Activated CD8-positive, alpha-beta memory T cell treated with anti-CD3 and anti-CD28 coated beads for 36 hours (primary cell): ENCODE measurements at regions not wholly inside any gene's neighbourhood (a gene's known extent, or its start where the extent isn't known, plus 50 kb on each side); places are given as distances from the start of the nearest gene placed in this dataset.

Experiments used
- CTCF ChIA-PET: fragments of 350-600 bp; sonication (Branson Sonifier 250); formaldehyde crosslinking; loops from one replicate; lab custom pipeline; 2021; ENCODE audit warnings: antibody characterized with exemption; lab: Charles Lee
- POLR2A ChIA-PET: fragments of 350-600 bp; sonication (Branson Sonifier 250); formaldehyde crosslinking; loops from one replicate; lab custom pipeline; 2021; ENCODE audit warnings: antibody characterized with exemption; lab: Charles Lee

GRCh38 chr6:105993341-105994117, 92.6 kb upstream of the PRDM1 start:
- CTCF ChIA-PET = interaction anchor here (1.0 to 3.8 kb wide), 4 partner anchors 11 to 91 kb away, joined by 3 to 29 read pairs (median 6); no protein-coding TSS in a partner anchor
- POLR2A ChIA-PET = interaction anchor here (0.9 to 3.2 kb wide), 7 partner anchors 10 to 535 kb away, joined by 3 to 16 read pairs (median 6); partner anchors contain the start of gene PRDM1

DNA sequence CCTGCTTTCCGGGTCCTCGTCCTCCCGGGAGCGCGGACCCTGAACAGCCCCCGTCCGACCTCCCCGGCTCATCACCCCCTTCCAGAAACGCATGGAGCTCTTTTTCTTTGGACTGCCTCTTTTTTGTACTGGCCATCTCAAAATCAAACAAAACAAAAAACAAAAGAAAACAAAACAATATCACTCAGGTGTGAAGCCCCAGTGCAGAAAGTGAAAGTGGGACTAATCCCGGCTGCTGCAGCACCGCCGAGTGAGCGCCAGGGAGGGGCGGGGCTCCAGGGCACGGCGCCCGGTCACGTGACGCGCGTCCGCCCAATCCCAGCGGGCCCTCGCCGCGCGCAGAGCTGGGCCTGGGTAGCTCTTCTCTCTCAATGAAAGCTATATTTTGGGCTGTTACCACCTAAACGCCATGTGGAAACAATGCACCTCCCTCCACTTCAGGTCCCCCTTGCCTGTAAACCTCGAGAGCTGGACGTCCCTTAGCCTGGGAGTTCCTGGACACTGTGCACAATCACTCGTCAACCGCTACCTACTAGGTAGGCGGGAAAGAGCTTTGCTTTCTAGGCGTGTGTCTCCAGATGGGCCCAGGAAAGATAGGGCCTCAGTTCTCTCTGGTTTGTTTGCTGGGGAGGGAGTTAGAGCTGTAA, 93.7 kb upstream of the PRDM1 start:
- POLR2A ChIA-PET = interaction anchor here (0.5 to 3.2 kb wide), 7 partner anchors 9 to 534 kb away, joined by 3 to 16 read pairs (median 6); no protein-coding TSS in a partner anchor
- CTCF ChIA-PET = interaction anchor here (0.9 to 3.8 kb wide), 5 partner anchors 10 to 119 kb away, joined by 3 to 29 read pairs (median 6); partner anchors contain the start of gene PRDM1

DNA sequence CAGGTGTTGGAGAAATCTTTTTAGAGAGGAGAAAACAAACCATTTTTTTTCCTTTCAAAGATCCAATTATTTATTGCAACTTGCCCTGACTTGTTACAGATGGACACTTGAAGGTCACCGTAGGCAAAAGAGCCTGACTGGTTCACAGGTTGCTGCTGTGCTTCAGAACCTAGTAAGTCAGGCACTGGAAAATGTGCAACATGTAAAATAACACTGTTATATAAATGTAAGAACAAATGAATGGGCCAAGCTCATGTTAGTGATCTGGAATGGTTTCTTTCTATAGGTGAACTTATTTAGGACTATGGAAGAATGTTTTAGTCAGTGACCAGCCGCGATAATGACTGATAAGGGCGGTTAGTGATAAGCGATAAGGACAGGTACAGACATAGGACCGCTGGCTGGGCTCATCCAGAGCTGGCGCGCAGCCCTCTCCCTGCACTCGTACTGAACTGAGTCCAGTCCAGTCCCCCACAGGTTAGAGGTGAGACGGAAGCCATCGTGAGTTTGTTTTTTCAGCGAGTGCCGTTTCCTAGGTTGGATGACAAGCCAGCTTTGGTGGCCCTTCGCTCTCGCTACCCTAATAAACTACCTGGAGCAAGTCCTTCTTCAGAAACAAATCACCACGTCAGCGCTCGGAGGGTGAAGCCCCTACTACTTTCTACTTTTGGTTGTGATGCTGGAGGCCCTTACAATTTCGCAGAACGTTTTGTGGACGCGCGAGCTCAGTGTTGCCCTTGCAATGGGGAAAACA, 94.4 kb upstream of the PRDM1 start:
- POLR2A ChIA-PET = interaction anchor here (1.0 to 2.6 kb wide), 5 partner anchors 8 to 499 kb away, joined by 3 to 10 read pairs (median 6); no protein-coding TSS in a partner anchor
- CTCF ChIA-PET = interaction anchor here (0.9 to 3.8 kb wide), 4 partner anchors 9 to 118 kb away, joined by 3 to 29 read pairs (median 8); partner anchors contain the start of gene PRDM1

DNA sequence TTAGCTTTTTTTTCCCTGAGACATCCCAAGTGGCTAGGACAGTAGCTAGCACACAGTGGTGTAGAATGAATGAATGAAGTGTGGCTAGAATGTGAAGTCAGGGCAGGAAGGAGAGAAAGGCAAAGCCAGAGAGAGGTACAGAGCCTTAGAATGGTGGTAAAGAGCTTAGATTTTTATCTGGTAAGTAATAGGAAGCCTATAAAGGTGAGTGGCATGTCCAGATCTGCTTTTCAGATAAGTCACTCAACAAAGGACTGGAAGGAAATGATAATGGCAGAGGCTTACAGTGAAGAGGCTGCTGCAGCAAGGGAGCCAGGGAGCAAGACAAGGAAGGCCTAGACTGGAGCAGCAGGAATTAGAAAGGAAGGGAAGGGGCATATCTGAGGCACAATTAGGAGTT, 96.0 kb upstream of the PRDM1 start:
- ChIA-PET CTCF (no interaction called here), POLR2A (no interaction called here)

GRCh38 chr6:105988812-105989577, 97.1 kb upstream of the PRDM1 start:
- ChIA-PET POLR2A (no interaction called here), CTCF (no interaction called here)

DNA sequence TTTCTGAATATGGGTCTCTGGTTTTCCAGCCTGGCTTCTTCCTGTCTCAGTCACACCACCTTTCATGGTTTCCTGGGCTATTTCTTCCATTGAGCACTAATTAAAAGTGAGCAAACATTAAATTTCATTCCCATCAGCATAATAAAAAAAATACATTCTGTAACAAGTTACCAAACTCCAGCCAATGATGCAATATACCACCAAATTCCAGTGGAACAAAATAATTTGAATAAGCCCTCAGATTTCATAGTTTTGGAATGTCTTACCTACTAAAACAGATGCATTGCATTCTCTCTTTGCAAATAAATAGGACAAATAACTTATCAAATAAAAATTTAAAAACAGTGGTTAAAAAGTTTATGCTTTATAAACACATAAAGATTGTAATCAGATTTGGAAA, 97.8 kb upstream of the PRDM1 start:
- ChIA-PET POLR2A (no interaction called here), CTCF (no interaction called here)

GRCh38 chr6:105987516-105987915, 98.6 kb upstream of the PRDM1 start:
- CTCF ChIA-PET = no interaction called here

DNA sequence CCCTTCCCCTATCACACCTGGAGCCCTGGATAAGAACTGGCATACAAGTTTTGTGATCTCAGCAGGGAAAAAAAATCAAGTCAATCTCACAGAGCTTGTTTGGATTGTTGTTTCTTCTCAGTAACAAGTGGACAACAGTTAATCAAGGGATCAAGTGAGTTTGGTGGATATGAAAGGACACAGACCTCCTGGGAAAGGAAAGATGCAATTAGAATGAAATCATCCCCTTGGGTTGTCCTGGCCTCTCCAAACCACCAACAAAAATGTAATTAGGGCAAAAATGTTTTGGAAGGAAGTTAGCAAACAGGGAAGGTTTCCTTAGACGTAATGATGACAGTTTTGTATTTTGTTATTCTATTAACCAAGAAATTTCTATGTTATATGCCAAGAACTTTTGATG, 99.1 kb upstream of the PRDM1 start:
- POLR2A ChIA-PET = interaction anchor here (0.6 kb wide), 1 partner anchor 99 kb away, joined by 3 read pairs; the partner anchor contains the start of gene PRDM1
- CTCF ChIA-PET = no interaction called here

More at GRCh38 chr6:105987516-105987915, 98.6 kb upstream of the PRDM1 start:
- POLR2A ChIA-PET = interaction anchor here (0.6 kb wide), 1 partner anchor 99 kb away, joined by 3 read pairs; the partner anchor contains the start of gene PRDM1

DNA sequence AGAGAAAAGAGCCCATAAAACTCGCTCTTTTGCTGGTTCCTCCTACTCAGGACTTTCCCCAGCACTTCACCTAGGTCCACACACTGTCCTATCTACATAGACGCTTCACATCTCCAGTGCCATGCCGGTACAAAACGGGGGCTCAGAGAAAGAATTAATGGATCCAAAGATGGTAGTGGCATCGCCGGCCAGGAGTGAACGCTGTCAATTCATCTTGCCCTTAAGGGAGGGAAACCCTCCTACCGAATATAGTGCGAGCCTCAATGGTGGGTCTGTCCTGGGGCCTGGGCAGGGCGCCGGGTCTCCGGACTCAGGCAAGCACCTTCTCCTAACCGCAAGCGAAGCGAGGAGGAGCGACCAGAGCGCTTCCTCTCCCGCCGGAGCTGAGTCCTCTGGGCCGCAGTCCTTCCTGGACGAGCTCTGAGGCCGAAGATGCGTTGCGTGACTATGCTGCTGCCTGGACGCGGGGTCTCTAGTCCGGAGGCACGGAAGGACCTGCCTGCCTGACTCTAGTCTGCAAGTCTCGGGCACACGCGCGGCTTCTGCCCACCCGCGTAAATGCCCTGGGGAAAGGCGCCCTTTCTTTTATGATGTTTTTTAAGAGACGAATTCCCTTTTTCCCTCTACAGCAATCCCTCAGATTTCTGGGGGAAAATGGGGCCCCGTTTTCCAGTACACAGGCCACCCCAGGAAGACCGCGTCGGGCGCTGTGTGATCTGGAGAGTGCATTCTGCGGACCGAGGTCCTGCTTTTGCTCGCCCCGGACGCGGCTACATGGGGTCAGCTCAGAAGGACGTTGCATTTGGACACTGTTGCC, 100.1 kb upstream of the PRDM1 start:
- POLR2A ChIA-PET = no interaction called here

DNA sequence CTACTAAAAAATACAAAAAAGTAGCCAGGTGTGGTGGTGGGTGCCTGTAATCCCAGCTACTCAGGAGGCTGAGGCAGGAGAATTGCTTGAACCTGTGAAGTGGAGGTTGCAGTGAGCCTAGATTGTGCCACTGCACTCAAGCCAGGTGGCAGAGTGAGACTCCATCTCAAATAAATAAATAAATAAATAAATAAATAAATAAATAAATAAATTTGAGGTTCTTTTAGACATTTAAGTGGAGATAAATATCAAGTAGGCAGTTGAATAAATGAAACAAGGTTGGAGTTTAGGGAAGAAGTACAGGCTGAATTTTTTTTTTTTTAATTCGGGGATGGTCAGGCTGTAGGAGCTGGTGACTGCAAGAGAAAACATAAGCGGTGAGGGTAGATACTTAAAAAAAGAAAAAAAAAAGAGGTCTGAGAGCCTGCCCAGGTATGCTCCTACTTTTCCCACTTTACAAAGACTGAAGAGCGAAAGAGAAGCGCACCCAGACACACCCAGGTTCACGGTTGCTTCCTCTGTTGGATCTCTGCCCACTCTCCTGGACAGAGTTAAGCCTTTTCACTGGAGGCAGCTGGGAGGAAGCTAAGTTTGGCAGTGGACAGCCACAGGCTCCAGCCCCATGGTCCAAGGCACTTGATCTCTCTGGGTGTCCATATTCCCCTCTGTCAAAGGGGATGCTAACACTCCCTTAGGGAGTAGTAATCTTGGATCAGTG, 100.9 kb upstream of the PRDM1 start:
- POLR2A ChIA-PET = interaction anchor here (0.6 kb wide), 1 partner anchor 1757 kb away, joined by 3 read pairs; no protein-coding TSS in a partner anchor
- CTCF ChIA-PET = interaction anchor here (1.5 kb wide), 1 partner anchor 113 kb away, joined by 4 read pairs; no protein-coding TSS in a partner anchor

More for the DNA sequence above, 100.1 kb upstream of the PRDM1 start:
- CTCF ChIA-PET = interaction anchor here (1.5 kb wide), 1 partner anchor 113 kb away, joined by 4 read pairs; no protein-coding TSS in a partner anchor

DNA sequence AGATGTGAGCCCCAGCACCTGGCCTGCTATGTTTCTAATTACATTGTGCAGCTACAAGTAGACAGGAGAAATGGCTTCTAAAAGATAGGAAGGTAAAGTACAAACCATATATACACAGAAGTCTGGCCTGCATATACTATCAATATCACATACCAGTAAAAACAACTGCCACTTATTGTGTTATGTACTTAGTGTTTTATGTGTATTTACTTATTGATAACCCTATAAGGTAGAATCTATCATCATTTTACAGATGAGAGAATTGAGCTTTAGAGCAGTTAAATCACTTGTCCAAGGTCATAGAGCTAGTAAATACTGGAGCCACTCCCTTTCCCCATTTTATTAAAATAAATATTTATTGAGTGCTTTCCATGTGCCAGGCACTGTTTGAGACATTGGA, 102.4 kb upstream of the PRDM1 start:
- ChIA-PET POLR2A (interaction anchor here (0.6 to 2.8 kb wide), 6 partner anchors 9 to 538 kb away, joined by 3 to 9 read pairs (median 5); partner anchors contain the start of gene PRDM1), CTCF (interaction anchor here (0.7 to 3.8 kb wide), 4 partner anchors 10 to 116 kb away, joined by 3 to 29 read pairs (median 4); no protein-coding TSS in a partner anchor)

DNA sequence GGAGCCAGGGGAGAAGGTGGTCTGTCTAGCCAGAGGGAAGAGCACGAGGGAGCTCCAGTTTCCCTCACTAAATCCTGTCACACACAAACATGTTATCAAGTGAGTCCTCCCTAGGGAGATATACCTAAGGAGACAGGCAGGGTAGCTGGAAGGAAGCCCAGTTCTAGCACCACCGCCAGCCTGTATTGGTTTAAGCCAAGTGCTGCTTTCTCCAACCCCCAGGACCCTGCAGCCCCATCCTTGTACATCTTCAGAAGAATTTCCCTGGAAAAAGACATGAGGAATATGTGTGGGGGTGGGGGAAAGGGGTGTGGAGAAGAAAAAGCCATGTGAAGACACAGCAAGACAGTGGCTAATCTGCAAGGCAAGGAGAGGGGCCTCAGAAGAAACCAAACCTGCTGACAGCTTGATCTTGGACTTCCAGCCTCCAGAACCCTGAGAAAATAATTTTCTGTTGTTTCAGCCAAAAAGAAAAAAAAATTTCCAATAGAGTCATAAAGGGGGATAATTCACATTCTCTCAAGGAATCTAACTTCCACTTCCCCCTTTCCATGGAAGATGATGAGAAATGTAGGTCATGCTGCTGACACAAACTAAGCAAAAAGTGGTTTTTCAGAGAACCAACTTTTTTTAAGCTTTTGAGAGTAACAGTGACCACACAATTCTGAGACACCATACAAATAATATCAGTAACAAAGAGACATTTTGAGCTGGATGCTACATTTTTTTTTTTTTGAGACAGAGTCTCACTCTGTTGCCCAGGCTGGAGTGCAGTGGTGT, 103.2 kb upstream of the PRDM1 start:
- ChIA-PET POLR2A (interaction anchor here (0.6 to 2.8 kb wide), 9 partner anchors 9 to 537 kb away, joined by 3 to 10 read pairs (median 5); partner anchors contain the start of gene PRDM1), CTCF (interaction anchor here (0.6 to 3.8 kb wide), 5 partner anchors 11 to 586 kb away, joined by 3 to 29 read pairs (median 3); no protein-coding TSS in a partner anchor)

GRCh38 chr6:105981888-105982358, 104.2 kb upstream of the PRDM1 start:
- ChIA-PET POLR2A (interaction anchor here (0.5 to 2.8 kb wide), 7 partner anchors 10 to 519 kb away, joined by 3 to 10 read pairs (median 3); no protein-coding TSS in a partner anchor), CTCF (interaction anchor here (0.6 to 3.8 kb wide), 2 partner anchors 12 to 110 kb away, joined by 5 to 29 read pairs; no protein-coding TSS in a partner anchor)

DNA sequence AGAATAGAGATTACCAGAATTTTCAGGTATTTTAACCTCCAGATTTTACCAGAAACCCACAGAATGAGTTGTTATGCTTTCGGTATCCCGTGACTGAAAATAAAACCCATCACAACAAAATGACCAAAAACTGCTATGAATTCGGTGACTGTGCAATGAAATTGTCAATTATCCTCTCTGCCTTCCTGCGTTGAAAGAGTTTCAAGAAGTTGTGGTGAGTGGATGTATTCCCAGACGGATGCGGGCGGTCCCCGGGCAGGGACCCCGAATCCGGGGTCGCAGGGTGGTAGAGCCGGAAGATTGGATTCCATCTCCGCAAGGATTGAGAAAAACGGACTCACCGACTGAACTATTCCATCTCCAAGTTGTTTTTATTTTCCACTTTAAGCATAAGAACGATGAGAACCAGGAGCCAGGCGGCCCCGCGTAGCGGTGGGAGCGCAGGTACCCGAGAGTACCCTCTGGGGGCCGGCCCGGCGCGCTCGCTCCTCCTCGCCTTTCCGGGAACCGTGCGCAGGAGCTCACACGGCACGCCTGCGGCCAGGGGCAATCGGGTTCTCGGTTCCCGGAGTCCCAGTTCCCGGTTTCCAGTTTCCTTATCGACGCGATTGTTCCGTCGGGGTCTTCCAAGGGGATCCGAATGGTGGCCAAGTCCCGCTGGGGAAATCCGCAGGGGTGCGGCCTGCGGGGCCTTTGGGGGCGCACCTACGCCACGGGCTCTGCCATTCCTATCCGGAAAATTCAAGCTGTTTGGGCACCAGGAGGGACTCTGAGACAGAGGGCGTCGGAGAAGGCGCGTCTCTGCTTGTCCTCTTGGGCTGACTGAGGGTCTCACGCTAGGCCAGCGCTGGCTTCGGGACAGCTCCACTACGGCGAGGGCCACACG, 104.9 kb upstream of the PRDM1 start:
- ChIA-PET POLR2A (interaction anchor here (0.5 to 2.8 kb wide), 7 partner anchors 11 to 519 kb away, joined by 3 to 10 read pairs (median 3); no protein-coding TSS in a partner anchor), CTCF (interaction anchor here (0.6 to 3.8 kb wide), 2 partner anchors 13 to 110 kb away, joined by 5 to 29 read pairs; no protein-coding TSS in a partner anchor)
